ENCODE measurements at regions not wholly inside any gene's neighbourhood (a gene's known extent, or its start where the extent isn't known, plus 50 kb on each side); places are given as distances from the start of the nearest gene placed in this dataset.
"Not testable (repeated sequence)": the region's sequence is repeated elsewhere in the genome, so short reads cannot be mapped to it uniquely, and the experiment has no call there.

DNA sequence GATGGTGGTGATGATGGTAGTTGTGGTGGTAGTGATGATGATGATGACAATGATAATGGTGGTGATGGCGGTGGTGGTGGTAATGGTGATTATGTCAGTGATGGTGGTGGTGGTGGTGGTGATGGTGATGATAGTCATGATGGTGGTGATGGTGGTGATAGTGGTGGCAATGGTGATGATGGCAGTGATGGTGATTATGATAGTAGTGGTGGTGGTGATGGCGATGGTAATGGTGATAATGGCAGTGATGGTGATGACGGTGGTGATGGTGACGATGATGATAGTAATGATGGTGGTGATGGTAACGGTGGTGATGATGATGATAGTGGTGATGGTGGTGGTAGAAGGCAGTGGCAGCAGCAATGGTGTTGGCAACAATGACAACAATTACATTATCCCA is 55.3 kb downstream of the RBFOX3 start:
- ATAC-seq = no peak
- H3K4me3 Mint-ChIP-seq = no peak overlapping the region
- H3K36me3 Mint-ChIP-seq = peaks cover 5% of the 10 kb centered on the region
- no peaks in the 10 kb centered on the region for H3K4me1 Mint-ChIP-seq
- ChIA-PET CTCF (no interaction called here), POLR2A (no interaction called here)
- peaks cover 36% of the 10 kb centered on the region for H3K9me3 Mint-ChIP-seq
- no peaks in the 10 kb centered on the region for H3K27me3 Mint-ChIP-seq (ENCODE audit: low read depth)
- DNase-seq (ENCODE audit: low spot score) = no peak
- no peak overlapping the region for H3K27ac Mint-ChIP-seq
- TF ChIP-seq GRHL2 (CRISPR knock-in tag; IDR thresholded peaks at IDR 0.05; ENCODE audit: insufficient replicate concordance, severe bottlenecking) = no peak
- TF ChIP-seq, protein P1, sequence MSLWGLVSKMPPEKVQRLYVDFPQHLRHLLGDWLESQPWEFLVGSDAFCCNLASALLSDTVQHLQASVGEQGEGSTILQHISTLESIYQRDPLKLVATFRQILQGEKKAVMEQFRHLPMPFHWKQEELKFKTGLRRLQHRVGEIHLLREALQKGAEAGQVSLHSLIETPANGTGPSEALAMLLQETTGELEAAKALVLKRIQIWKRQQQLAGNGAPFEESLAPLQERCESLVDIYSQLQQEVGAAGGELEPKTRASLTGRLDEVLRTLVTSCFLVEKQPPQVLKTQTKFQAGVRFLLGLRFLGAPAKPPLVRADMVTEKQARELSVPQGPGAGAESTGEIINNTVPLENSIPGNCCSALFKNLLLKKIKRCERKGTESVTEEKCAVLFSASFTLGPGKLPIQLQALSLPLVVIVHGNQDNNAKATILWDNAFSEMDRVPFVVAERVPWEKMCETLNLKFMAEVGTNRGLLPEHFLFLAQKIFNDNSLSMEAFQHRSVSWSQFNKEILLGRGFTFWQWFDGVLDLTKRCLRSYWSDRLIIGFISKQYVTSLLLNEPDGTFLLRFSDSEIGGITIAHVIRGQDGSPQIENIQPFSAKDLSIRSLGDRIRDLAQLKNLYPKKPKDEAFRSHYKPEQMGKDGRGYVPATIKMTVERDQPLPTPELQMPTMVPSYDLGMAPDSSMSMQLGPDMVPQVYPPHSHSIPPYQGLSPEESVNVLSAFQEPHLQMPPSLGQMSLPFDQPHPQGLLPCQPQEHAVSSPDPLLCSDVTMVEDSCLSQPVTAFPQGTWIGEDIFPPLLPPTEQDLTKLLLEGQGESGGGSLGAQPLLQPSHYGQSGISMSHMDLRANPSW (CRISPR knock-in tag; conservative IDR thresholded peaks at IDR 0.05; ENCODE audit: low read depth) = no peak
- TF ChIP-seq, protein P2, sequence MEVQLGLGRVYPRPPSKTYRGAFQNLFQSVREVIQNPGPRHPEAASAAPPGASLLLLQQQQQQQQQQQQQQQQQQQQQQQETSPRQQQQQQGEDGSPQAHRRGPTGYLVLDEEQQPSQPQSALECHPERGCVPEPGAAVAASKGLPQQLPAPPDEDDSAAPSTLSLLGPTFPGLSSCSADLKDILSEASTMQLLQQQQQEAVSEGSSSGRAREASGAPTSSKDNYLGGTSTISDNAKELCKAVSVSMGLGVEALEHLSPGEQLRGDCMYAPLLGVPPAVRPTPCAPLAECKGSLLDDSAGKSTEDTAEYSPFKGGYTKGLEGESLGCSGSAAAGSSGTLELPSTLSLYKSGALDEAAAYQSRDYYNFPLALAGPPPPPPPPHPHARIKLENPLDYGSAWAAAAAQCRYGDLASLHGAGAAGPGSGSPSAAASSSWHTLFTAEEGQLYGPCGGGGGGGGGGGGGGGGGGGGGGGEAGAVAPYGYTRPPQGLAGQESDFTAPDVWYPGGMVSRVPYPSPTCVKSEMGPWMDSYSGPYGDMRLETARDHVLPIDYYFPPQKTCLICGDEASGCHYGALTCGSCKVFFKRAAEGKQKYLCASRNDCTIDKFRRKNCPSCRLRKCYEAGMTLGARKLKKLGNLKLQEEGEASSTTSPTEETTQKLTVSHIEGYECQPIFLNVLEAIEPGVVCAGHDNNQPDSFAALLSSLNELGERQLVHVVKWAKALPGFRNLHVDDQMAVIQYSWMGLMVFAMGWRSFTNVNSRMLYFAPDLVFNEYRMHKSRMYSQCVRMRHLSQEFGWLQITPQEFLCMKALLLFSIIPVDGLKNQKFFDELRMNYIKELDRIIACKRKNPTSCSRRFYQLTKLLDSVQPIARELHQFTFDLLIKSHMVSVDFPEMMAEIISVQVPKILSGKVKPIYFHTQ (CRISPR knock-in tag; IDR thresholded peaks at IDR 0.05) = no peak
- TF ChIP-seq ELF4 (CRISPR knock-in tag; IDR thresholded peaks at IDR 0.05; ENCODE audit: low read depth) = no peak
- no peak for TF ChIP-seq ZNF416 (CRISPR knock-in tag; IDR thresholded peaks at IDR 0.05)
- TF ChIP-seq ZNF232 (CRISPR knock-in tag; IDR thresholded peaks at IDR 0.05) = no peak
- TF ChIP-seq EMX1 (CRISPR knock-in tag; IDR thresholded peaks at IDR 0.05) = no peak
- TF ChIP-seq, protein P3, sequence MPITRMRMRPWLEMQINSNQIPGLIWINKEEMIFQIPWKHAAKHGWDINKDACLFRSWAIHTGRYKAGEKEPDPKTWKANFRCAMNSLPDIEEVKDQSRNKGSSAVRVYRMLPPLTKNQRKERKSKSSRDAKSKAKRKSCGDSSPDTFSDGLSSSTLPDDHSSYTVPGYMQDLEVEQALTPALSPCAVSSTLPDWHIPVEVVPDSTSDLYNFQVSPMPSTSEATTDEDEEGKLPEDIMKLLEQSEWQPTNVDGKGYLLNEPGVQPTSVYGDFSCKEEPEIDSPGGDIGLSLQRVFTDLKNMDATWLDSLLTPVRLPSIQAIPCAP (CRISPR knock-in tag; IDR thresholded peaks at IDR 0.05) = no peak
- TF ChIP-seq, protein P4, sequence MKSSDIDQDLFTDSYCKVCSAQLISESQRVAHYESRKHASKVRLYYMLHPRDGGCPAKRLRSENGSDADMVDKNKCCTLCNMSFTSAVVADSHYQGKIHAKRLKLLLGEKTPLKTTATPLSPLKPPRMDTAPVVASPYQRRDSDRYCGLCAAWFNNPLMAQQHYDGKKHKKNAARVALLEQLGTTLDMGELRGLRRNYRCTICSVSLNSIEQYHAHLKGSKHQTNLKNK (CRISPR knock-in tag; IDR thresholded peaks at IDR 0.05) = no peak

DNA sequence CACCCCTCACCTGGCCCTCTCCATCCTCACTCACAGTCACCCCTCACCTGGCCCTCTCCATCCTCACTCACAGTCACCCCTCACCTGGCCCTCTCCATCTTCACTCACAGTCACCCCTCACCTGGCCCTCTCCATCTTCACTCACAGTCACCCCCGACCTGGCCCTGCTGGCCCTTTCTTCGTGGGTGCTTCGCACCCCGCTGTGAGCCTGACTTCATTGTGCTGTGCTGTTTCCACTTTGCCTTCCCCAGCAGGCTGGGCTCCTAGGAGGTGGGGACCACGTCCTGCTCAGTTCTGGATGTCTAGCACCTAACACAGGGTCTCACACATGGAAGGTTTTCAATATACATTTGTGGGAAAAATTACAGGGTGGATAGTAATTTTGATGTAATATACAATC is 56.5 kb downstream of the RBFOX3 start:
- H3K4me3 Mint-ChIP-seq; ATAC-seq; POLR2A ChIA-PET; DNase-seq (ENCODE audit: low spot score); H3K4me1 Mint-ChIP-seq; H3K27ac Mint-ChIP-seq; CTCF ChIA-PET; H3K36me3 Mint-ChIP-seq; H3K27me3 Mint-ChIP-seq (ENCODE audit: low read depth): not testable (repeated sequence)
- H3K9me3 Mint-ChIP-seq = peaks cover 36% of the 10 kb centered on the region

DNA sequence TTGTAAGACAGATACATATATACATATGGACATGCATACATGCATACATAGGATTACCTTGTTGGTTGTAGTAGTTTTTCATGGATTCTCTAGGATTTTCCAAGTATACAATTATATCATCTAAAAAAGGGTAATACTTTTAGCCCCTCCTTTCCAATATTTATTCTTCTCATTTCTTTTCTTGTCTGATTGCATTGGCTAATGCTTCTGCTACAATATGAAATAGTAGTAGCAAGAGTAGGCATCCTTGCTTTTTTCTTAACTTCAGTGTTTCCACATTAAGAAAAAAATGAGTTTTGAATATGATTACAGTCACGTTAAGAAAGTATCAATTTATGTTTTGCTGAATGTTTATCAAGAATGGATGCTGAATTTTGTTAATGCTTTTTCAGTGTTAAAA is 58.0 kb downstream of the RBFOX3 start:
- ATAC-seq (no peak), DNase-seq (ENCODE audit: low spot score) (no peak)
- peaks cover 36% of the 10 kb centered on the region for H3K9me3 Mint-ChIP-seq
- POLR2A ChIA-PET = no interaction called here
- peaks cover 12% of the 10 kb centered on the region for H3K4me1 Mint-ChIP-seq
- H3K36me3 Mint-ChIP-seq = peaks cover 5% of the 10 kb centered on the region
- no peak overlapping the region for H3K4me3 Mint-ChIP-seq
- CTCF ChIA-PET = interaction anchor here (0.6 kb wide), 1 partner anchor 365 kb away, joined by 3 read pairs; no protein-coding TSS in a partner anchor
- no peak overlapping the region for H3K27ac Mint-ChIP-seq
- no peaks in the 10 kb centered on the region for H3K27me3 Mint-ChIP-seq (ENCODE audit: low read depth)
- TF ChIP-seq TEAD1 (CRISPR knock-in tag; IDR thresholded peaks at IDR 0.05) = no peak
- TF ChIP-seq ZBTB21 (CRISPR knock-in tag; IDR thresholded peaks at IDR 0.05; ENCODE audit: borderline replicate concordance) = no peak
- TF ChIP-seq GABPB1 (CRISPR knock-in tag; IDR thresholded peaks at IDR 0.05) = no peak
- TF ChIP-seq, protein P3 (CRISPR knock-in tag; IDR thresholded peaks at IDR 0.05) = no peak
- TF ChIP-seq, protein P5, sequence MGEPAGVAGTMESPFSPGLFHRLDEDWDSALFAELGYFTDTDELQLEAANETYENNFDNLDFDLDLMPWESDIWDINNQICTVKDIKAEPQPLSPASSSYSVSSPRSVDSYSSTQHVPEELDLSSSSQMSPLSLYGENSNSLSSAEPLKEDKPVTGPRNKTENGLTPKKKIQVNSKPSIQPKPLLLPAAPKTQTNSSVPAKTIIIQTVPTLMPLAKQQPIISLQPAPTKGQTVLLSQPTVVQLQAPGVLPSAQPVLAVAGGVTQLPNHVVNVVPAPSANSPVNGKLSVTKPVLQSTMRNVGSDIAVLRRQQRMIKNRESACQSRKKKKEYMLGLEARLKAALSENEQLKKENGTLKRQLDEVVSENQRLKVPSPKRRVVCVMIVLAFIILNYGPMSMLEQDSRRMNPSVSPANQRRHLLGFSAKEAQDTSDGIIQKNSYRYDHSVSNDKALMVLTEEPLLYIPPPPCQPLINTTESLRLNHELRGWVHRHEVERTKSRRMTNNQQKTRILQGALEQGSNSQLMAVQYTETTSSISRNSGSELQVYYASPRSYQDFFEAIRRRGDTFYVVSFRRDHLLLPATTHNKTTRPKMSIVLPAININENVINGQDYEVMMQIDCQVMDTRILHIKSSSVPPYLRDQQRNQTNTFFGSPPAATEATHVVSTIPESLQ (CRISPR knock-in tag; IDR thresholded peaks at IDR 0.05) = no peak
- TF ChIP-seq ZNF121 (CRISPR knock-in tag; IDR thresholded peaks at IDR 0.05) = no peak
- TF ChIP-seq, protein P6, sequence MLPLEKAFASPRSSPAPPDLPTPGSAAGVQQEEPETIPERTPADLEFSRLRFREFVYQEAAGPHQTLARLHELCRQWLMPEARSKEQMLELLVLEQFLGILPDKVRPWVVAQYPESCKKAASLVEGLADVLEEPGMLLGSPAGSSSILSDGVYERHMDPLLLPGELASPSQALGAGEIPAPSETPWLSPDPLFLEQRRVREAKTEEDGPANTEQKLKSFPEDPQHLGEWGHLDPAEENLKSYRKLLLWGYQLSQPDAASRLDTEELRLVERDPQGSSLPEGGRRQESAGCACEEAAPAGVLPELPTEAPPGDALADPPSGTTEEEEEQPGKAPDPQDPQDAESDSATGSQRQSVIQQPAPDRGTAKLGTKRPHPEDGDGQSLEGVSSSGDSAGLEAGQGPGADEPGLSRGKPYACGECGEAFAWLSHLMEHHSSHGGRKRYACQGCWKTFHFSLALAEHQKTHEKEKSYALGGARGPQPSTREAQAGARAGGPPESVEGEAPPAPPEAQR (CRISPR knock-in tag; IDR thresholded peaks at IDR 0.05) = no peak
- TF ChIP-seq, protein P2 (CRISPR knock-in tag; IDR thresholded peaks at IDR 0.05) = no peak
- TF ChIP-seq, protein P7, sequence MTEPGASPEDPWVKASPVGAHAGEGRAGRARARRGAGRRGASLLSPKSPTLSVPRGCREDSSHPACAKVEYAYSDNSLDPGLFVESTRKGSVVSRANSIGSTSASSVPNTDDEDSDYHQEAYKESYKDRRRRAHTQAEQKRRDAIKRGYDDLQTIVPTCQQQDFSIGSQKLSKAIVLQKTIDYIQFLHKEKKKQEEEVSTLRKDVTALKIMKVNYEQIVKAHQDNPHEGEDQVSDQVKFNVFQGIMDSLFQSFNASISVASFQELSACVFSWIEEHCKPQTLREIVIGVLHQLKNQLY (CRISPR knock-in tag; IDR thresholded peaks at IDR 0.05) = no peak
- TF ChIP-seq NFYB (CRISPR knock-in tag; conservative IDR thresholded peaks at IDR 0.05; ENCODE audit: low read depth) = no peak

Measured in WTC11 (cell line).